GM19043 (cell line): ENCODE measurements at regions not wholly inside any gene's neighbourhood (a gene's known extent, or its start where the extent isn't known, plus 50 kb on each side); places are given as distances from the start of the nearest gene placed in this dataset.
"Not testable (repeated sequence)": the region's sequence is repeated elsewhere in the genome, so short reads cannot be mapped to it uniquely, and the experiment has no call there.

ENCODE experiments used
- ATAC-seq: cut with Tn5 transposase; IDR thresholded peaks from one replicate; pipeline ENCODE4 v1.9.1; 2021; ENCODE audit warnings: low read depth; ENCODE audit not compliant: unreplicated experiment

DNA sequence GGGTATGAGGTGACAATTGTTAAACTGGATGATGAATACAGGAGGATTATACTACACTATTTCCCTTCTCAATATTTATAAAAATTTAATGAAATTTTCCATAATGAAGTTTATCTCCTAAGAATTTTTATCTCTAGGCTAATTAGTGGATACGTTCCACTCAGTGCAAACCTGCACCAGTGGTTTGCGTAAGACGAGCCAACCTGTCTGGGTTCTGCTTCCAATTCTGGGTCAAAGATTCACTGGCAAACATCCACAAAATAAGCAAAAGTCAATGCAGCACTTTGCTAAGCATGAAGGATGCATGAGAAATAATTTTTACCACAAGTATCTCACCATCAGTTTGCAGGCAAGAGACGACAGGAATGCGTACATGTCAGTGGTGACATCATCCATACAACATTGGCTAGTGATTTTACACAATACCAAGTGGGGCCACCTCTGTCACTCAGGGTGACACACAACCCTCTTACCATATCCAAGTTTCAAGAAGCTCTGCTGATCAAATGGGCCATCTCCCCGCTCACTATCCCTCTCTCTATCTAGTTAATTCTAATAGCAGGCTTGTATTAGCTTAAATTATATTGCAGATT is 51.7 kb downstream of the FAM50B start:
- ATAC-seq = no peak

DNA sequence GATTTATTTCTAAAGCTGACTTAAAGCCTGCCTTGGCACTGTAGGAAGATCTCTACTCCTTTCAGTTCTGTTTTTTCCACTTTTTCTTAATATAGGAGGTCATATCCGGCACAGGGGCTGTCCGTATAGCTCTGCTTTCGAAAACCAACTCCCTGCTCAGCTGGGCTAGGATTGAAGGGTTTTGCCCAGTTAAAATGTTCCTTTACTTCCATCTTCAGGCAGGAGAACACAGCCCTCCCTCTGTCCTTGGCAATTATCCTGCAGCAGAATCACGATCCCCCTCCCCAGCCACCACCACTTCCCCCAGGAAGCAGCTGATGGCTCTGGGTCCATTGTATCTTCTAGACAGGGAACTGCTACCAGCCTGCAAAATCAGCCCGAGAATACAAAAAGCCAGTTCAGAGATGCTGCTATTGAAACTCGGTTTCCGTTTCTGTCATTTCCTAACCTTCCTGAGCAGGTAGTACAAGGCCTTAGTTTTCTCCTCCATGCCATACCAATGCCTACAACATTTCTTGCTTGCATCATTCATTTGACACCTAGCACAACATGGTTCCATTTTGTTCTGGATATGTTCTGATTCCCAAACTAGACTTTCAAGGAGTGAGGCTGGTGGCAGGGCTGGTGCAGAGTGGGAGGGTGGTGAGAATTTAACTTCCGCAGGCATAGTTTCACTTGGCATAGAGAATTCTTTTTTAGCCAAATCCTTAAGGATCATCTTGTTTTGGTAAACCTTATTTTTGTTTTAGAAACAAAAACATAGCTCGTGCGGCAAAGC is 53.9 kb downstream of the FAM50B start:
- ATAC-seq = no peak

DNA sequence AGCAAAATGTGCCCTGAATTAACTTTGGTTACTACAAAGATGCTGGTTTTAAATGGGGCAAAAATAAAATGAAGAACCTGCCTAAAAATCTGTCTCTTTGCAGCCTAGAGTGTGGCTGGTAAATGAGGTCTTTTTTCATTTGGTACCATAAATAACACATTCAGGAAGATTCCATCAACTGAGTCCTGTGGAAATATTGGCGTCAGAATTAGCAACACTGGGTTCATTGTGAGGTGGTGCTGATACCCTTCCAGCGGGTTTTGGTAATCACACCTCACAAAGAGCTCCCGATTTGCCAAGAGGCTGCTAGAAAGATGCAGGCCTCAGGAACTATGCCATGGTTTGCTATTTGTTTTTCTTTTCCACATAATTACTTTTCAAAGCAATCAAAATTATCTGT is 55.3 kb downstream of the FAM50B start:
- no peak for ATAC-seq

DNA sequence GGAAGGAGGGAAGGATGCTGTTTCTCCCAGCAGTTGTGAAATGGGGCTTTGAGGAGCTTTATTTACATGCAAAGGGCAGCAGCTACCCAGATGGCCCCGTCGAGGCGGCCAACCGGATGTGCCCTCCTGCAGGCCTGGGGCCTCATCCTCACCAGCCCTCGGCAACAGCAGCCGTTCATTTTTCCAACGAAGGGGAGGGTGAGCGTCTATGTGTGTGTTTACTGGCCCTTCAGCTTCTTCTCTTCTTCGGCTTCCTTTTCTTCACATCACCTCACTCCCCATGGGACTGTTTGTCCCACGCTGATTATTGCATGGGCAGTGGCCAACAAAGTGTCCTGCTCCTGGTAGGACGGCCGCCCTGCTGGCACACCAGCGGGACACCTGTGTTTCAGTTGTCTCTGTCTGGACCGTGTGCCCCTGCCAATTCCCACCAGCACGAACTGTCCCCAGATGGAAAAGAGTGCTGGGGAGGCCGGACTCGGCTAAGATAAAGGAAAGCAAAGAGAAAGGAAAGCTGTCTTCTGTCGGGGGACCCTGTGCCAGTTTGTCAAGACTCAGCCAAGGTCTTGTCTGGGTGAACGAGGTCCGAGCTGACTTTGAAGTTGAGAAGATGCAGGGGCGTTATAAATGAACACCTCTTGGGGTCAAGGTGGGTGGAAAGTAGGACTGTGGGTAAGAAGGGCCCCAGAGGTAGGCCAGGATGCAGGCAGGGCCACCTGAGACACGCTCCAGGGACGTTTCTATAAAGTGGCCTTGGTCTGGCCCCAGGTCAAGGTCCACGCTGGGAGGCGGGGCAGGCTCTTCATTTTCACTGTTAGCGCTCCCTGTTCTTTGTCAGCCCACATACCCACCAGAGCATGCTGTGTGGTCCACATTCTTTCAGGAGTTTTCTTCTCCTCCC is 57.0 kb downstream of the FAM50B start:
- ATAC-seq = no peak

DNA sequence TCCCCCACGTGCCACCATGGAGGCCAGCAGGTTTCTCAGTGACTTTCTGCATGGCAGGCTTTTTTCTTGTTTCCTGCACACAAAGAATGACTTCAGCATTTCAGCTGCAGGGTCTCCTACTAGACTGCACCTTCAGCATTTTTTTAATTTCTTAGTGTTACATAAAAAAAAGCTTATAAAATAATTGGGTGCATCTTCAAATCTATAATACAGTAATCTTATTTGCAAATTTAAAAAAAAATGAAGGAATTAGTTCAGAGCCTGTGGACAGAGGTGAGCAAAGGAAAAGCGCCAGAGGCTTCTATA is 57.6 kb downstream of the FAM50B start:
- ATAC-seq = no peak

DNA sequence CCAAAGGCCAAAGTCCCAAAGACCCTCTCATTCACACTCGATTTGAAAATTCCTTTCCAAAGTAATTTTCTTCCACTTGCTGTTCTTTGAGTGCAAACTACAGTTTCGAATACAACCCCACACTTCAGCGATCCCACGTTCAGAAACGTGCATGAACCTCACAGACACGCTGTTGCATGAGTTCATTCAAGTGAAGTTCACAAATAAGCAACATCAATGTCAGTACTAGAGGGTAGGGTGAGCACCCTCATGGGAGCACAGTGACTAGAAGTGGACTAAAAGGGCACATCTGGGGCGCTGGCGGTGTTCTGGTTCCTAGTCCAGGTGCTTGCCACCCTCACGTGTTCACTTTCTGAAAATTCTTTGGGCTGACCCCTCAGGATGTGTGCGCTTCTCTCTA is 59.0 kb downstream of the FAM50B start:
- no peak for ATAC-seq

DNA sequence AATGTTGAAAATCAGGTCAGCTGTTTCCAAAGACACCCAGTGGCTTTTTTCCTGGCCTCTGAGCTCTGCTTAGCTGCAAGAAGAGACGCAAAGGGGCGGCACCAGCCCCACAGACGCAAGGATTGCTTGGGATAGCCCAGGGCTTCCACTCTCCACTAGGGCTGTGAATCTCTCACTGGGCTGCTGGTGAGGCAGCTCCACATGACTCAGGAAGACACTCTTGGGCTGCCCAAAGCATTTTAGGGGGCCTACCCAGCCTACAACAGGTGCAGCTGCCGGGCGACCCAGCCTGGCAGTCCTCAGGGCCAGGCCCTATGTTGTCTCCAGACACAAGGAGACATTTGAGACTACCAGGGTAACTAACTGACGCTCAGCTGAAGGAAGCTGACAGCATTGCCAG is 59.8 kb downstream of the FAM50B start:
- ATAC-seq = no peak

DNA sequence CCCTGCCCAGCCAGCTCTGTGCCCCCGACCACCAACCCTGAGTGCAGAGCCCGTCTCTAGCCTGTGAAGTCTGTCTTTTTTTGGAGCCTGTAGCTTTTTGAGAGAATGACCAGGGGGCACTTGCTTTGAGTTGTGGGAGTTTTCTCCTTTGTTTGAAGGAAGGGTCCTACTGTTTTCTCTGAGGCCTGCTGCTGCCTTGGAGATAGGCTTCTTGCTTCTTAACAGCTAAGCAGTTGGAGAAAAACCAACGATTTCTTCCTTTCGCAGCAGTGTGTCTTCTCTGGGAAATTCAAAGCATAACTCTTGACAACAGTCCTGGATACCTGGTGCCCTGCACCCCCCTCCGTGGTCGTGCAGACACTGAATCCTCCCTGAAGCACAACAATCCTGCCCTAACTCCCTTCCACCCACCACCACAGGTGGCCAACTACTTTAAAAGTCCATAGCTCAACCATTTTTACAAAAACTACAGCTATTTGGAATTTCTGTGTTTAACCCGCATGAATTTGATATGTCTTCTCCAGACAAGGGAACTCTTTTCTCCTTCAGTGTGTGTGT is 61.0 kb downstream of the FAM50B start:
- no peak for ATAC-seq

DNA sequence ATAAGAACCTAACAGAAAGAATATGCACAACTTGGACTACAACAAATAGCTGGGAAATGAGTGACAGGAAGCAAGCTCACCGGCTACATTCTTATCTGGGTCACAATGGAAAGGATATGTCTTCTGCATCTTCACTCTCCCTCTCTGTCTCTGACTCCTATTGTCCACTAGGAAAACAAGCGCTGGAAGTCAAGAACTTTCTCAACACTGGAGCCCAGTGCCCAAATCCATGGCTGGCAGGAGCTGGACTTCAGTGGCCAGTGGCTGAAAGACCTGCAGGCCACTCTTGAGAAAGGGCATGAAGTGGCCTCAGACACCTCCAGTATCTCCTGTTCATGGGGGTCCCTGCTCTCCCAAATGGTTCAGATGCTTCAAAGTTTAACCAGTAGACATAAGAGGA is 62.0 kb downstream of the FAM50B start:
- ATAC-seq = no peak

DNA sequence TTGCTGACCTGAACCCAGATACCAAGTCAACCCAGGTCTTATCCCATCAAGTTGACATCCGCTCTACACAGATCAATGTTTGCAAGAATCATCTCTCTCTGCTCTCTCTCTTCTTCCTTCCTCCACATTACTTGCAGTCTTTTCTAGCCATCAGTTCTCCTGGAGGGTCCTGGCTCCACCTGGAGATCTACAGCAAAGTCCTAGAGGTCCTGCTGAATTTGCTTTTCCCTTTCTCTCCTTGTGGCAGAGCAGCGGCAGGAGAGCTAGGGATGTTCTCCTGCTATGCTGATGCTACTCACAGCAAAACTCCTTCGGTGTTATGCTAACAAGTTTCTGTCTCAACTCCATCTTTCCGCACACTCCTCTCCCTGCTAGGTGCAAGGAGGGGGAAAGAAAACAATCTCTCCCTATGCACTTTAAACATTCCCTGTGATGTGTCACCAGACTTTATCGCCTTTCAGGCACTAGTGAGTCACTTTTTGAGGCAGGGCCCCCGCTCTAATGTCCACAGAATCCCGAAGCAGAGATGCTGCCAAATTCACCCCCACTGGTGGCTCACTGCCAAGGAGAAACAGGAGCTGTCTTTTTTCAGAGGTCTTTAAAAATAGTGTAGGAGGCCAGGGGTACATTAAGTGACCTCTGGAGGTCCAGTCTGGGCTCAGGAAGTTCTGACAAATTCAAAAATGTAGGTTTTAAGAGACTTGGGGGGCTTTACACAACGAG is 62.6 kb downstream of the FAM50B start:
- ATAC-seq = no peak

DNA sequence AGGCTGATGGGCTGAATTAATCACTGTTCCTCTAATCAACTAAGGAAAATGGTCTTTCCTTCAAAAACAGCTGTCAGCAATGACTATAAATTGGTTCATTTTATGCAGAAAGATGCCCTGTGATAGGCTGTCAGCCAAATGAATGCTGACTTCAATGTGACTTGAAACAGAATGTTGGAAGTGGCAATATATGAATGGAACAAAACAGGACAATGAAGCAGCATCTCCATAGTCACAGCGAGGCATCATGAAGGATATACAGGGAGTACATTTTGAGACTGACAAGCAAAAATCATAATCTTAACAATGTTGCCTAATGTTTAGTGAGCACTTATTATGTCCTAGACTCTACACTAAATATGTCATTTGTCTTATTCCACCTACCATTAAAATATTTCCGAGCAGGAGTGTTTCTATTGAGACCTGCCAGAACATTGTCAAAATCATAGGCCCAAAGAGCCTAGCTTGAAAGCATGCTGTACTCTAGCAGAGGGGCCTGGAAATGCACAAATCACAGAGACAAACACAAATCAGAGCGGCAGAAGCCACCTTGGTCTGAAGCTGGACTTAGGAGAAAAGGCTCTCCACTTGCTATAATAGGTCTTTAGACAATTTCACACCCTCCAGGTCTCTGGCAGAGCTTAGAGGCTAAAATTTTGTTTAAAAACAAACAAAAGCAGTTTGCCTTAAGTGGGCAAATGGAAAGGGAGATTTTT is 63.3 kb downstream of the FAM50B start:
- ATAC-seq = no peak

DNA sequence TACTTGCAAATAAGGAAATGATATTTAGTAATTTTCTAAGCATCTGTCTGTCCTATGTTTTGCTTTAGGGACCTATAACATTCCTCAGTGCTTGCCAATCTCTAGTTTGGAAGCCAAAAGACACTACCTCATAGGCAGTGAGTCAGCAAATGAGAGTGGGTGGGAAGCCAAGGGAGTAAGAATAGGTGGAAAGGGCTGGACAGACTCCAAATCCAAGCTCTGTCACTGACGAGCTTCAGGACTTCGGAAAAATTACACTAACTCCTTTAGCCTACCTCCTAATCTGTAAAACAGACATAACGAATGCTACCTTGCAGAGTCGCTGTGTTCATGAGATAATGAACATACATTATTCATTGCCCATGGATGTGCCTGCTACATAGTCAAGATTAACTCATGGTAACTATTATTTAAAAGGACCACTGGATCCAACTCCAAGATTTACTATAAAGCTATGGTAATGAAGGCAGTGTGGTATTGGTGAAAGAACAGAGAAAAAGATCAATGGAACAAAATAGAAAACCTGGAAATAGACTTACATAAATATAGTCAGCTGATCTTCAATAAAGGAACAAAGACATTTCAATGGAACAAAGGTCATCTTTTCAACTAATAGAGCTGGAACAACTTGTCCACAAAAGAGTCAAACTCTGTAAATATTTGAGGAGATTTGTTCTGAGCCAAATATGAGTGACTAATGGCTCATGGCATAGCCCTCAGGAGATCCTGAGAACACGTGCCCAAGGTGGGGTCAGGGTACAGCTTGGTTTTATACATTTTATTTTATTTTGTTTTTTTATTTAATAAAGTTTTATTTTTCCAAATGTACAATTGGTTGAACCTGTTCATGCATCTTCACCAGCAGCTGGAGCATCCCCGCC is 64.1 kb downstream of the FAM50B start:
- ATAC-seq = no peak

DNA sequence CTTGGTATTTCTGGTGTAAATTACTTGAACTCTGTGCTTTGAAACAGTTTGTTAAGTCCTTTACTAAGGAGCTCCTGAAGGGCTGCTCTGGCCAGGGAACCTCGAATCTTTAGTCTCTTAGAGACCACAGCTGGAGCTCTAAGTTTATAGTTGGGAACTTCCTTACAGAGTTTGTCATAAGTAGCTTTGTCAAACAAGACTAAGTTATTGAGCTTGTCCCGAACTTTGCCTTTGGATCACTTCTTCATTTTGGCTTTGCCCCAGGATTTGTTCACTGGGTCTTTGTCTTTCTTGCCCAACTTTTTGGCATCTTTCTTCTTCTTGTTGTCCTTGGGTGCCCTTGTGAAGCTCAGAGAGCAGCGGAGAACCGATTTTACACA is 64.8 kb downstream of the FAM50B start:
- no peak for ATAC-seq

DNA sequence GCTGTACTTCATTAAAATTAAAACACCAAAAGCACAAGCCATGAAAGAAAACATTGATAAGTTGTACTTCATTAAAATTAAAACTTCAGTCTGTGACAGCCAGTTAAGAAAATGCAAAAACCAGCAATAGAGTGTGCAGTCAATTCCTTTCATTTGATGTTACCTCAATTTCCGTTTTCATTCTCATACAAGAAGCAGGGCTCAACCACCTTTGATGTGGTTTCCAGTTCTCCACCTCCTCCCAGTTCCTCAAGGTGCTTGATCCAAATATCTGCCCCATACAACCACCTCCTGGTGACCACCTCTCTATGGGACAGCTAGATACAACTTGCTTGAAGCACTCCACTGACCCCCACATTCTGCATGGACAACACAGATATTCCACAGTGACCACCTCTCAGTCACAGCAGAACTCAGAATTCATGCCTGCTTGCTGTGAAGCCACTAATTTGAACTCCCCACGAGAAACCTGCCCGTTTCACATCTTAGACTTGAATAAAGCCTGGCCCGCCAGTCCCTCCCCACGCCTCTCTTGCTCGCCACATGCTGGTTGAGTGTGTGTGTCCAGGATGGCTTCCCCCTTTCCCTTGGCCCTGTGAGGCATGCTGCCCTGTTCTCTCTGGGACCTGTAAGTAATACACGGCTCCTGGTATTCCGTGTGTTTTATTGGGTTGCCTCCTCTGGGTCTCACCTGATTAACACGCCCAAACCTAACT is 66.1 kb downstream of the FAM50B start:
- no peak for ATAC-seq

DNA sequence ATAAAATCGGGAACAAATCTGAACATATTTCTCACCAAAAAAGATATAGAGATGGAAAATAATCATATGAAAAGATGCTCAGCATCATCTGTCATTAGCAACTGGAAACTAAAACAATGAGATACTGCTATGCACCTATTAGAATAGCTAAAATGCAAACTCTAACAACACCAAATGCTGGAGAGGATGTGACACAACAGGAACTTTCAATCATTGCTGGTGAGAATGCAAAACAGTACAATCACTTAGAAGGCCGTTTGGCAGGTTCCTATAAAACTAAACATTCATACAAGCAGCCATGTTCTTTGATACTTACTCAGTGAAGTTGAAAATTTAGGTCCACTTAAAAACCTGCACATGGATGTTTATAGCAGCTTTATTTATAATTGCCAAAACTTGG is 67.0 kb downstream of the FAM50B start:
- ATAC-seq = no peak

DNA sequence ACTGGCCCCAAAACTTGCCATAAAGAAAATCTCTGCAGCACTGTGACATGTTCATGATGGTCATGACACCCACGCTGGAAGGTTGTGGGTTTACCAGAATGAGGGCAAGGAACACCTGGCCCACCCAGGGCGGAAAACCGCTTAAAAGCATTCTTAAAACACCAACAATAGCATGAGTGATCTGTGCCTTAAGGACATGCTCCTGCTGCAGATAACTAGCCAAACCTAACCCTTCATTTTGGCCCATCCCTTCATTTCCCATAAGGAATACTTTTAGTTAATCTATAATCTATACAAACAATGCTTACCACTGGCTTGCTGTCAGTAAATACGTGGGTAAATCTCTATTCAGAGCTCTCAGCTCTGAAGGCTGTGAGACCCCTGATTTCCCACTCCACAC is 67.6 kb downstream of the FAM50B start:
- ATAC-seq = not testable (repeated sequence)

DNA sequence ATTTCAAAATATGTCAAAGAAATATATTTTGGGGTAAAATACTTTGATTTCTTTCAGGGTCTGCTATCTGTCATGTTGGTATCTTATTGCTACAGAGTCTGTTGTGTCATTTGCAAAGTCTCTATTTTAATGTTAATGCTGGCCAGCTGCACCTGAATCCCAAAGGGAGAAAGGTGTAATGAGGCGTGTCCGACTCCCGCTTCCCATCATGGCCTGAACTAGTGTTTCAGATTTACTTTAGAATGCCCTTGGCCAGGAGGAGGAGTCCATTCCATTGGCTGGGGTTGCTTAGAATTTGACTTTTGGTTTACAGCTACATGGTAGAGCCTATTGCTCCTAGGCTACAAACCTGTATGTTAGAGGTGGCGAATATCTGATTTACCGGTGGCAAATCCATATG is 69.3 kb downstream of the FAM50B start:
- no peak for ATAC-seq

DNA sequence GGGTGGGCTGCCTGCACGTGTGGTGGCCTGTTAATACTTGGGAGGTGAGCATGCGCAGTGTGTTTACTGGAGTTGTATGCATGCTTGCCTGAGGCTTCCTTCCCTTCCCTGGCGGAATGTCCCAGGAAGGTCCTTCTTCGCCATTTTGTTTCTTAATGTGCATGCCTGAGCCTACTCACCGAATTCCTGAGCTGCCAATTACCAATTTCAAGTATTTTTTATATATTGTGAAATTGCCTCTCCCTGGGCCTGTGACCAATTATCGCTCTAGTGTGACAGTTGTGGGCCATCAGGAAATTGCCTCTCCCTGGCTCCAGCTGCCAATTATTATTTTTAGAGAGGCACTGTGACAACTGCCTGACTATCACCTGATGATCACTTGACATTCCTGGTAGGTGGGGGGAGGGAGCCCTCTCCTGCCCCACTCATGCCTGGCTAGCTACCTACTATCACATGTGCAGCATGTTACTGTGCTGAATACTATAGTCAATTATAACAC is 70.0 kb downstream of the FAM50B start:
- ATAC-seq = no peak
